ENCODE measurements at regions not wholly inside any gene's neighbourhood (a gene's known extent, or its start where the extent isn't known, plus 50 kb on each side); places are given as distances from the start of the nearest gene placed in this dataset.

- TF ChIP-seq CTCF (IDR thresholded peaks at IDR 0.05; ENCODE audit: borderline replicate concordance, extremely low read depth, low read length, poor library complexity, severe bottlenecking) = no peak
- no peak for TF ChIP-seq EZH2 (IDR thresholded peaks at IDR 0.05; ENCODE audit: borderline replicate concordance, low read depth, low read length, severe bottlenecking)
These were observed 806.5 kb upstream of the BRINP3 start for GRCh38 chr1:191284175-191284574.
